ENCODE measurements at regions not wholly inside any gene's neighbourhood (a gene's known extent, or its start where the extent isn't known, plus 50 kb on each side); places are given as distances from the start of the nearest gene placed in this dataset.

- TF ChIP-seq CTCF (IDR thresholded peaks at IDR 0.05) (no peak), POLR2A (IDR thresholded peaks at IDR 0.05) (no peak), POLR2AphosphoS5 (IDR thresholded peaks at IDR 0.05) (no peak)
These were observed 123.1 kb upstream of the ARL4C start for GRCh38 chr2:234620018-234620417.
